ENCODE measurements at regions not wholly inside any gene's neighbourhood (a gene's known extent, or its start where the extent isn't known, plus 50 kb on each side); places are given as distances from the start of the nearest gene placed in this dataset.

- H3K4me3 ChIP-seq (ENCODE audit: low read depth, low read length) = no peak overlapping the region
- TF ChIP-seq, protein P1, sequence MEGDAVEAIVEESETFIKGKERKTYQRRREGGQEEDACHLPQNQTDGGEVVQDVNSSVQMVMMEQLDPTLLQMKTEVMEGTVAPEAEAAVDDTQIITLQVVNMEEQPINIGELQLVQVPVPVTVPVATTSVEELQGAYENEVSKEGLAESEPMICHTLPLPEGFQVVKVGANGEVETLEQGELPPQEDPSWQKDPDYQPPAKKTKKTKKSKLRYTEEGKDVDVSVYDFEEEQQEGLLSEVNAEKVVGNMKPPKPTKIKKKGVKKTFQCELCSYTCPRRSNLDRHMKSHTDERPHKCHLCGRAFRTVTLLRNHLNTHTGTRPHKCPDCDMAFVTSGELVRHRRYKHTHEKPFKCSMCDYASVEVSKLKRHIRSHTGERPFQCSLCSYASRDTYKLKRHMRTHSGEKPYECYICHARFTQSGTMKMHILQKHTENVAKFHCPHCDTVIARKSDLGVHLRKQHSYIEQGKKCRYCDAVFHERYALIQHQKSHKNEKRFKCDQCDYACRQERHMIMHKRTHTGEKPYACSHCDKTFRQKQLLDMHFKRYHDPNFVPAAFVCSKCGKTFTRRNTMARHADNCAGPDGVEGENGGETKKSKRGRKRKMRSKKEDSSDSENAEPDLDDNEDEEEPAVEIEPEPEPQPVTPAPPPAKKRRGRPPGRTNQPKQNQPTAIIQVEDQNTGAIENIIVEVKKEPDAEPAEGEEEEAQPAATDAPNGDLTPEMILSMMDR (IDR thresholded peaks at IDR 0.05; ENCODE audit: insufficient read depth, low read length, poor library complexity, severe bottlenecking) = no peak
- no peaks in the 10 kb centered on the region for H3K27me3 ChIP-seq (ENCODE audit: control insufficient read depth, insufficient read depth, low read length)
- DNase-seq (ENCODE audit: low read depth) = no peak
- no peaks in the 10 kb centered on the region for H3K36me3 ChIP-seq (ENCODE audit: control insufficient read depth, insufficient read depth, low read length)
Observed at GRCh38 chr2:173834141-173834540, 131.0 kb downstream of the SP3 start.

DNA sequence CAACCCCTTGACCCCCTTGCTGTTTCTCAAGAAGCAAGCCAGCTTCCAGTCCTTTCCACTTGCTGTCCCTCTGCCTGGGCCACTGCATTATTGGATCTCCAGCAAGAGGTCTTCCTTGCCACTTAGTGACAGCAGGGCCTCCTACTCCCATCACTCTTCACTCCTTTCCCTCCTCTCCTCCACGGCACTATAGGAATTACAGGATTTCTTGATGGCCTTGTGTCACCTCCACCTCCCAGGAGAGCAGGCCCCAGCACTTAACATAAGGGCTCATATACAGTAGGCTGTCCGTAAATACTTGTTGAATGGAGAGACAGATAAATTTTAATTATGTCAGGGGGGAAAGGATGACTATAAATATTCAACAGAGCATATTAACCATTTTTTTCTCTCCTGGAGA lies 129.4 kb downstream of the SP3 start:
- TF ChIP-seq, protein P1 (IDR thresholded peaks at IDR 0.05; ENCODE audit: insufficient read depth, low read length, poor library complexity, severe bottlenecking) = no peak
- Histone ChIP-seq H3K36me3 (ENCODE audit: control insufficient read depth, insufficient read depth, low read length) (no peaks in the 10 kb centered on the region), H3K27me3 (ENCODE audit: control insufficient read depth, insufficient read depth, low read length) (no peaks in the 10 kb centered on the region), H3K4me3 (ENCODE audit: low read depth, low read length) (no peak overlapping the region)
- DNase-seq (ENCODE audit: low read depth) = no peak

- TF ChIP-seq, protein P1 (IDR thresholded peaks at IDR 0.05; ENCODE audit: insufficient read depth, low read length, poor library complexity, severe bottlenecking) = no peak
- no peak for DNase-seq (ENCODE audit: low read depth)
- Histone ChIP-seq H3K27me3 (ENCODE audit: control insufficient read depth, insufficient read depth, low read length) (no peaks in the 10 kb centered on the region), H3K36me3 (ENCODE audit: control insufficient read depth, insufficient read depth, low read length) (no peaks in the 10 kb centered on the region), H3K4me3 (ENCODE audit: low read depth, low read length) (no peak overlapping the region)
Observed at GRCh38 chr2:173841110-173841509, 124.1 kb downstream of the SP3 start.

DNA sequence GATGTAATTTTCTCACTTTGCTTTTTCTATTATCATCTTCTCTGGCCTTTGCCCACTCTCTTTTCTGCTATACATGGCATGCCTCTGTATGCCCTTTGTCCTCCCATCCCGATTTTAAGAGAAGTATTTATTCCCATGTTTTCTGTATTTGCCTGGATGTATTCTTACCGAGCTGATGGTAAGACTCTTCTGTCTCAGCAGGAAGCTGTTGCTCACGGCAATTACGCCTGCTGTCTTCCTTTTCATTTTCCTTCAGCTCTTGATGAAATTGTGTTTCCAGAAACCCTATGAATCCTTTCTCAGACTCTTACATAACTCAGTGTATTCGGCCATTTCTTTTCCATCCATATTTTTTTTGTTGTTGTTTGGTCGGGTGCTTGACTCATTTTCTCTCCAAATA lies 121.6 kb downstream of the SP3 start:
- TF ChIP-seq, protein P1 (IDR thresholded peaks at IDR 0.05; ENCODE audit: insufficient read depth, low read length, poor library complexity, severe bottlenecking) = no peak
- DNase-seq (ENCODE audit: low read depth) = no peak

DNA sequence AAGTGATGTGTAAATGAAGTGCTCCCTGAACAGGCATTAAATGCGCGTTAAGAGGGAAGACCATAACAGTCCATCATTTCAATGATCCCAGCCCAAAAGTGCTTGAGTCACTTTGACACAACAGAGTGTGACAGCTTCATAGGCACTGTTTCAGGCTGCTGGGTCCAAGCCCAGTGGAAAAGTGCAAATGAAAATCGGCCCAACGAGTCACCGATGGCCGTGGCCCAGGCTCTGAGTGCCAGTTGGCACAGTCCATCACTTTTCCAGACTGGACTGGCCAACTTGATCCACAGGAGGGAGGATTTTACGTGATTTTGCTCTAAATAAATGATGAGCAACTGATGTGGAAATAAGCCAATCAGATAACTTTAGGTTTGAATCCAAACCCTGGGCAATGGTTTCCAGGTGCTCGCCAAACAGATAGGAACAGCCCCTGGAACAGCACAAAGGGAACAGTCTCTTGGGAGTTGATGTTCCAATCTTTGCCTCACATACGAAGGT lies 114.0 kb downstream of the SP3 start:
- no peak for DNase-seq (ENCODE audit: low read depth)
- H3K36me3 ChIP-seq (ENCODE audit: control insufficient read depth, insufficient read depth, low read length) = no peaks in the 10 kb centered on the region
- TF ChIP-seq, protein P1 (IDR thresholded peaks at IDR 0.05; ENCODE audit: insufficient read depth, low read length, poor library complexity, severe bottlenecking) = no peak
- no peak overlapping the region for H3K4me3 ChIP-seq (ENCODE audit: low read depth, low read length)
- H3K27me3 ChIP-seq (ENCODE audit: control insufficient read depth, insufficient read depth, low read length) = no peaks in the 10 kb centered on the region

More for the DNA sequence above, 121.6 kb downstream of the SP3 start:
- no peaks in the 10 kb centered on the region for H3K27me3 ChIP-seq (ENCODE audit: control insufficient read depth, insufficient read depth, low read length)
- no peaks in the 10 kb centered on the region for H3K36me3 ChIP-seq (ENCODE audit: control insufficient read depth, insufficient read depth, low read length)
- no peak overlapping the region for H3K4me3 ChIP-seq (ENCODE audit: low read depth, low read length)

DNA sequence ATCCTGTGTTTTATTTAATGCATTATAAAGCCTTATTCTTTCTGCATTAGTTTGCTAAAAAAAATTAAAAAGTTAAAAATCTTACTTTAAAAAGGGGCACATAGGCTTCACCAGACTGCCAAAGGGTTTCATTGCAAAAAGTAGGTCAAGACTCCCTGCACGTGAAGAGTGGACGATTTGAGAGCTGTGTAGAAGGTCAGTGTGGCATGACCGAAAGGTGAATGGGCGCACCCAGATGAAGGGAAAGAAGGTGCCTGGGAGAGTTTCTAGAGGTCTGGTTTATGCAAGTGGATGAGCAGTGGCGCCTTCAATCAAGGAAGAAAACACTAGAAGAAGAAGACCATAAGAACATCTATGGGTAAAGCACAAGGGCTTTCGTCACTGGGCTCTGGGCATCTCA lies 111.0 kb downstream of the SP3 start:
- Histone ChIP-seq H3K36me3 (ENCODE audit: control insufficient read depth, insufficient read depth, low read length) (no peaks in the 10 kb centered on the region), H3K4me3 (ENCODE audit: low read depth, low read length) (no peak overlapping the region), H3K27me3 (ENCODE audit: control insufficient read depth, insufficient read depth, low read length) (no peaks in the 10 kb centered on the region)
- DNase-seq (ENCODE audit: low read depth) = no peak
- TF ChIP-seq, protein P1 (IDR thresholded peaks at IDR 0.05; ENCODE audit: insufficient read depth, low read length, poor library complexity, severe bottlenecking) = no peak
